ENCODE measurements at regions not wholly inside any gene's neighbourhood (a gene's known extent, or its start where the extent isn't known, plus 50 kb on each side); places are given as distances from the start of the nearest gene placed in this dataset.

GRCh38 chr9:561427-561826, 280.1 kb upstream of the DMRT1 start:
- Histone ChIP-seq H2AK5ac (ENCODE audit: low read depth, low read length) (no peak overlapping the region), H3K4me1 (ENCODE audit: control insufficient read depth in 2 of 2, insufficient read depth in 1 of 2, low read depth in 1 of 2, low read length in 2 of 2) (peaks cover 5% of the 10 kb centered on the region in 2 donors), H3K14ac (ENCODE audit: low read length) (no peak overlapping the region), H3K4ac (ENCODE audit: low read length) (no peak overlapping the region), H3K4me3 (ENCODE audit: low read length in 2 of 2) (no peak overlapping the region), H4K8ac (ENCODE audit: low read depth, low read length) (no peak overlapping the region), H3K36me3 (replicated peaks in 1 of 2; ENCODE audit: control insufficient read depth in 2 of 2, insufficient read depth in 2 of 2, low read length in 2 of 2) (no peaks in the 10 kb centered on the region), H4K91ac (ENCODE audit: low read depth, low read length, poor library complexity) (no peak overlapping the region), H2AFZ (ENCODE audit: low read length) (no peak overlapping the region), H2BK5ac (ENCODE audit: low read length) (no peak overlapping the region), H3K23ac (ENCODE audit: low read depth, low read length, poor library complexity) (no peak overlapping the region), H3K18ac (ENCODE audit: low read length) (no peak overlapping the region), H3K79me1 (ENCODE audit: low read depth, low read length) (no peaks in the 10 kb centered on the region), H3K27ac (replicated peaks; ENCODE audit: low read length) (no peak overlapping the region), H2BK120ac (ENCODE audit: low read depth, low read length) (no peak overlapping the region), H2BK12ac (ENCODE audit: low read length) (no peak overlapping the region), H3K27me3 (ENCODE audit: control insufficient read depth in 3 of 3, insufficient read depth in 3 of 3, low read depth in 1 of 3, low read length in 3 of 3) (no peaks in the 10 kb centered on the region), H3K9me3 (replicated peaks in 1 of 2; ENCODE audit: control insufficient read depth in 2 of 2, insufficient read depth in 1 of 2, low read depth in 1 of 2, low read length in 2 of 2) (no peaks in the 10 kb centered on the region), H2BK15ac (ENCODE audit: low read length) (no peak overlapping the region), H3K4me2 (ENCODE audit: insufficient read depth, low read length, poor library complexity, severe bottlenecking) (no peak overlapping the region), H3K9ac (ENCODE audit: low read depth, low read length, poor library complexity) (no peak overlapping the region)
- WGBS, 2 donors (ENCODE audit: extremely low coverage in 2 of 2, insufficient read length in 2 of 2, insufficient replicate concordance in 1 of 2): no CpG with 5 or more reads among the region's 1 CpG
- DNase-seq (ENCODE audit: low spot score): no peak

- no CpG with 5 or more reads among the region's 1 CpG for WGBS, 2 donors (ENCODE audit: extremely low coverage in 2 of 2, insufficient read length in 2 of 2, insufficient replicate concordance in 1 of 2)
- DNase-seq (ENCODE audit: low spot score): no peak
- Histone ChIP-seq H3K14ac (ENCODE audit: low read length) (no peak overlapping the region), H3K4me2 (ENCODE audit: insufficient read depth, low read length, poor library complexity, severe bottlenecking) (no peak overlapping the region), H3K4me1 (ENCODE audit: control insufficient read depth in 2 of 2, insufficient read depth in 1 of 2, low read depth in 1 of 2, low read length in 2 of 2) (peaks cover under 1 to 5% of the 10 kb centered on the region in 2 donors), H3K27me3 (ENCODE audit: control insufficient read depth in 3 of 3, insufficient read depth in 3 of 3, low read depth in 1 of 3, low read length in 3 of 3) (no peaks in the 10 kb centered on the region), H3K36me3 (replicated peaks in 1 of 2; ENCODE audit: control insufficient read depth in 2 of 2, insufficient read depth in 2 of 2, low read length in 2 of 2) (no peaks in the 10 kb centered on the region), H3K4me3 (ENCODE audit: low read length in 2 of 2) (no peak overlapping the region), H2BK15ac (ENCODE audit: low read length) (no peak overlapping the region), H3K9ac (ENCODE audit: low read depth, low read length, poor library complexity) (no peak overlapping the region), H2AK5ac (ENCODE audit: low read depth, low read length) (no peak overlapping the region), H2BK120ac (ENCODE audit: low read depth, low read length) (no peak overlapping the region), H4K8ac (ENCODE audit: low read depth, low read length) (no peak overlapping the region), H3K79me1 (ENCODE audit: low read depth, low read length) (no peaks in the 10 kb centered on the region), H4K91ac (ENCODE audit: low read depth, low read length, poor library complexity) (no peak overlapping the region), H3K23ac (ENCODE audit: low read depth, low read length, poor library complexity) (no peak overlapping the region), H3K27ac (replicated peaks; ENCODE audit: low read length) (no peak overlapping the region), H3K4ac (ENCODE audit: low read length) (no peak overlapping the region), H2BK12ac (ENCODE audit: low read length) (no peak overlapping the region), H2BK5ac (ENCODE audit: low read length) (no peak overlapping the region), H2AFZ (ENCODE audit: low read length) (no peak overlapping the region), H3K18ac (ENCODE audit: low read length) (no peak overlapping the region), H3K9me3 (replicated peaks in 1 of 2; ENCODE audit: control insufficient read depth in 2 of 2, insufficient read depth in 1 of 2, low read depth in 1 of 2, low read length in 2 of 2) (peaks cover 0 to 2% of the 10 kb centered on the region in 2 donors)
Measured at GRCh38 chr9:563200-563599, 278.3 kb upstream of the DMRT1 start.

- Histone ChIP-seq H3K9ac (ENCODE audit: low read depth, low read length, poor library complexity) (no peak overlapping the region), H3K4me3 (ENCODE audit: low read length in 2 of 2) (no peak overlapping the region)
- no peak for DNase-seq (ENCODE audit: low spot score)
Measured at GRCh38 chr9:565528-565927, 276.0 kb upstream of the DMRT1 start.

GRCh38 chr9:567128-567746, 274.3 kb upstream of the DMRT1 start:
- H3K36me3 ChIP-seq (replicated peaks in 1 of 2; ENCODE audit: control insufficient read depth in 2 of 2, insufficient read depth in 2 of 2, low read length in 2 of 2): no peaks in the 10 kb centered on the region
- no peak overlapping the region for H2BK120ac ChIP-seq (ENCODE audit: low read depth, low read length)
- H3K9ac ChIP-seq (ENCODE audit: low read depth, low read length, poor library complexity): no peak overlapping the region
- no peak overlapping the region for H2BK5ac ChIP-seq (ENCODE audit: low read length)
- H2AFZ ChIP-seq (ENCODE audit: low read length): no peak overlapping the region
- H3K23ac ChIP-seq (ENCODE audit: low read depth, low read length, poor library complexity): no peak overlapping the region
- H4K91ac ChIP-seq (ENCODE audit: low read depth, low read length, poor library complexity): no peak overlapping the region
- H3K18ac ChIP-seq (ENCODE audit: low read length): no peak overlapping the region
- H2AK5ac ChIP-seq (ENCODE audit: low read depth, low read length): no peak overlapping the region
- no peak overlapping the region for H3K14ac ChIP-seq (ENCODE audit: low read length)
- H2BK12ac ChIP-seq (ENCODE audit: low read length): no peak overlapping the region
- H3K79me1 ChIP-seq (ENCODE audit: low read depth, low read length): no peaks in the 10 kb centered on the region
- no peak overlapping the region for H3K27ac ChIP-seq (replicated peaks; ENCODE audit: low read length)
- no peak overlapping the region for H3K4me2 ChIP-seq (ENCODE audit: insufficient read depth, low read length, poor library complexity, severe bottlenecking)
- no peak overlapping the region for H3K4me3 ChIP-seq (ENCODE audit: low read length in 2 of 2)
- no CpG with 5 or more reads among the region's 4 CpGs for WGBS, 2 donors (ENCODE audit: extremely low coverage in 2 of 2, insufficient read length in 2 of 2, insufficient replicate concordance in 1 of 2)
- peaks cover 0 to 8% of the 10 kb centered on the region in 2 donors for H3K4me1 ChIP-seq (ENCODE audit: control insufficient read depth in 2 of 2, insufficient read depth in 1 of 2, low read depth in 1 of 2, low read length in 2 of 2)
- no peak overlapping the region for H3K4ac ChIP-seq (ENCODE audit: low read length)
- no peak overlapping the region for H4K8ac ChIP-seq (ENCODE audit: low read depth, low read length)
- no peaks in the 10 kb centered on the region for H3K27me3 ChIP-seq (ENCODE audit: control insufficient read depth in 3 of 3, insufficient read depth in 3 of 3, low read depth in 1 of 3, low read length in 3 of 3)
- no peak for DNase-seq (ENCODE audit: low spot score)
- no peak overlapping the region for H2BK15ac ChIP-seq (ENCODE audit: low read length)
- peaks cover 0 to 2% of the 10 kb centered on the region in 2 donors for H3K9me3 ChIP-seq (replicated peaks in 1 of 2; ENCODE audit: control insufficient read depth in 2 of 2, insufficient read depth in 1 of 2, low read depth in 1 of 2, low read length in 2 of 2)

More at GRCh38 chr9:565528-565927, 276.0 kb upstream of the DMRT1 start:
- no peaks in the 10 kb centered on the region for H3K27me3 ChIP-seq (ENCODE audit: control insufficient read depth in 3 of 3, insufficient read depth in 3 of 3, low read depth in 1 of 3, low read length in 3 of 3)
- H3K27ac ChIP-seq (replicated peaks; ENCODE audit: low read length): no peak overlapping the region
- H4K8ac ChIP-seq (ENCODE audit: low read depth, low read length): no peak overlapping the region
- no peak overlapping the region for H2BK5ac ChIP-seq (ENCODE audit: low read length)
- H2BK15ac ChIP-seq (ENCODE audit: low read length): no peak overlapping the region
- H3K14ac ChIP-seq (ENCODE audit: low read length): no peak overlapping the region
- no peaks in the 10 kb centered on the region for H3K79me1 ChIP-seq (ENCODE audit: low read depth, low read length)
- H3K23ac ChIP-seq (ENCODE audit: low read depth, low read length, poor library complexity): no peak overlapping the region
- H3K36me3 ChIP-seq (replicated peaks in 1 of 2; ENCODE audit: control insufficient read depth in 2 of 2, insufficient read depth in 2 of 2, low read length in 2 of 2): no peaks in the 10 kb centered on the region
- H4K91ac ChIP-seq (ENCODE audit: low read depth, low read length, poor library complexity): no peak overlapping the region
- H2AK5ac ChIP-seq (ENCODE audit: low read depth, low read length): no peak overlapping the region
- peaks cover 0 to 2% of the 10 kb centered on the region in 2 donors for H3K9me3 ChIP-seq (replicated peaks in 1 of 2; ENCODE audit: control insufficient read depth in 2 of 2, insufficient read depth in 1 of 2, low read depth in 1 of 2, low read length in 2 of 2)
- no peak overlapping the region for H3K4ac ChIP-seq (ENCODE audit: low read length)
- H2BK12ac ChIP-seq (ENCODE audit: low read length): no peak overlapping the region
- peaks cover 0 to 5% of the 10 kb centered on the region in 2 donors for H3K4me1 ChIP-seq (ENCODE audit: control insufficient read depth in 2 of 2, insufficient read depth in 1 of 2, low read depth in 1 of 2, low read length in 2 of 2)
- no CpG with 5 or more reads among the region's 6 CpGs for WGBS, 2 donors (ENCODE audit: extremely low coverage in 2 of 2, insufficient read length in 2 of 2, insufficient replicate concordance in 1 of 2)
- no peak overlapping the region for H2AFZ ChIP-seq (ENCODE audit: low read length)
- no peak overlapping the region for H3K18ac ChIP-seq (ENCODE audit: low read length)
- no peak overlapping the region for H2BK120ac ChIP-seq (ENCODE audit: low read depth, low read length)
- no peak overlapping the region for H3K4me2 ChIP-seq (ENCODE audit: insufficient read depth, low read length, poor library complexity, severe bottlenecking)

All from neuronal stem cell (in vitro differentiated cells).